ENCODE measurements at regions not wholly inside any gene's neighbourhood (a gene's known extent, or its start where the extent isn't known, plus 50 kb on each side); places are given as distances from the start of the nearest gene placed in this dataset.

- no peak for TF ChIP-seq CTCF (conservative IDR thresholded peaks at IDR 0.05 in 1 of 2, IDR thresholded peaks at IDR 0.05 in 1 of 2; ENCODE audit: low read depth in 1 of 2, low read length in 2 of 2)
- no peak for TF ChIP-seq EZH2 (IDR thresholded peaks at IDR 0.05; ENCODE audit: low read length, missing control alignments)
Observed at GRCh38 chr4:65968831-65969558, 298.7 kb upstream of the EPHA5 start.
